ENCODE measurements at regions not wholly inside any gene's neighbourhood (a gene's known extent, or its start where the extent isn't known, plus 50 kb on each side); places are given as distances from the start of the nearest gene placed in this dataset.

DNA sequence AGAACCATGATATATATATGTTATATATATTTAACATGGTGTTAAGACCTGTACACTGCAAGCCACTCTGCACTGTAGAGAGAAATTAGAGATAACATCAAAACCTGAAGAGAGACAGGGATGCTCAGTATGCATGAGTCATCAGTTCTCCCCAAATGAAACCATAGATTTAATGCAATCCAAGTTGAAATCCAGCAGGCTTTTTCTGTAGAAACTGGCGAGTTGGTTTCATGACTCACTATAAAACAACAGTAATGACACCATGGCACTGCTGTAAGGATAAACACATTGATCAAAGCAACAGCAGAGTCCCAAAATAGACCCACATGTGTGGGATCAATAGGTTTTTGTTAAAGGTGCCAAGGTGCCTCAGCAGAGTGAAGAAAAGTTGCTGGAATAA lies 65.8 kb downstream of the RTP5 start:
- no peaks in the 10 kb centered on the region for H3K27me3 ChIP-seq (replicated peaks)
- H3K27ac ChIP-seq: no peak overlapping the region
- TF ChIP-seq, protein P1, sequence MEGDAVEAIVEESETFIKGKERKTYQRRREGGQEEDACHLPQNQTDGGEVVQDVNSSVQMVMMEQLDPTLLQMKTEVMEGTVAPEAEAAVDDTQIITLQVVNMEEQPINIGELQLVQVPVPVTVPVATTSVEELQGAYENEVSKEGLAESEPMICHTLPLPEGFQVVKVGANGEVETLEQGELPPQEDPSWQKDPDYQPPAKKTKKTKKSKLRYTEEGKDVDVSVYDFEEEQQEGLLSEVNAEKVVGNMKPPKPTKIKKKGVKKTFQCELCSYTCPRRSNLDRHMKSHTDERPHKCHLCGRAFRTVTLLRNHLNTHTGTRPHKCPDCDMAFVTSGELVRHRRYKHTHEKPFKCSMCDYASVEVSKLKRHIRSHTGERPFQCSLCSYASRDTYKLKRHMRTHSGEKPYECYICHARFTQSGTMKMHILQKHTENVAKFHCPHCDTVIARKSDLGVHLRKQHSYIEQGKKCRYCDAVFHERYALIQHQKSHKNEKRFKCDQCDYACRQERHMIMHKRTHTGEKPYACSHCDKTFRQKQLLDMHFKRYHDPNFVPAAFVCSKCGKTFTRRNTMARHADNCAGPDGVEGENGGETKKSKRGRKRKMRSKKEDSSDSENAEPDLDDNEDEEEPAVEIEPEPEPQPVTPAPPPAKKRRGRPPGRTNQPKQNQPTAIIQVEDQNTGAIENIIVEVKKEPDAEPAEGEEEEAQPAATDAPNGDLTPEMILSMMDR (IDR thresholded peaks at IDR 0.05; ENCODE audit: low read depth, low read length, missing control alignments): no peak
- no peak overlapping the region for H3K4me3 ChIP-seq (ENCODE audit: low read depth, low read length)
- H3K36me3 ChIP-seq (replicated peaks): no peaks in the 10 kb centered on the region
- peak; percentile 76 for DNase-seq
- in situ Hi-C loops (cut with HindIII; ENCODE audit: low pct_ligation_motif_present, low sequenced_read_pairs): no loop called here

DNA sequence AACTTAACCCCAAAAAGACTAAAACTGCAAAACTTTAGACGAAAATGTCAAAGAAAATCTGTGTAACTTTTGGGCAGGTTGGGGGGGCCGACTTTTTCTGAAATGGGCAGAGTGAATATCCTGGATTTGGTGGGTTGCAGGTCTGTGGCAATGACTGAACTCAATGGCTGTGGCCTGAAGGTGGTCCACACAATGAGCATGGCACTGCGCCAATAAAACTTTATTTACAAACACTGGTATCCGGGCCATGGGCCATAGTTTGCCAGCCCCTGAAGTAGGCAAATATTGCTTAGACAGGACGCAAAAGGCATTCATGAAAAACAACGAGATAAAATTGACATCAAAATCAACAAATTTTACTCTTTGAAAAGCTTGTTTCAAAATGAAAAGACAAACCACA lies 66.2 kb downstream of the RTP5 start:
- H3K4me3 ChIP-seq (ENCODE audit: low read depth, low read length): no peak overlapping the region
- H3K27ac ChIP-seq: no peak overlapping the region
- no peak for DNase-seq
- H3K36me3 ChIP-seq (replicated peaks): no peaks in the 10 kb centered on the region
- TF ChIP-seq, protein P1 (IDR thresholded peaks at IDR 0.05; ENCODE audit: low read depth, low read length, missing control alignments): no peak
- no peaks in the 10 kb centered on the region for H3K27me3 ChIP-seq (replicated peaks)
- in situ Hi-C loops (cut with HindIII; ENCODE audit: low pct_ligation_motif_present, low sequenced_read_pairs): no loop called here

DNA sequence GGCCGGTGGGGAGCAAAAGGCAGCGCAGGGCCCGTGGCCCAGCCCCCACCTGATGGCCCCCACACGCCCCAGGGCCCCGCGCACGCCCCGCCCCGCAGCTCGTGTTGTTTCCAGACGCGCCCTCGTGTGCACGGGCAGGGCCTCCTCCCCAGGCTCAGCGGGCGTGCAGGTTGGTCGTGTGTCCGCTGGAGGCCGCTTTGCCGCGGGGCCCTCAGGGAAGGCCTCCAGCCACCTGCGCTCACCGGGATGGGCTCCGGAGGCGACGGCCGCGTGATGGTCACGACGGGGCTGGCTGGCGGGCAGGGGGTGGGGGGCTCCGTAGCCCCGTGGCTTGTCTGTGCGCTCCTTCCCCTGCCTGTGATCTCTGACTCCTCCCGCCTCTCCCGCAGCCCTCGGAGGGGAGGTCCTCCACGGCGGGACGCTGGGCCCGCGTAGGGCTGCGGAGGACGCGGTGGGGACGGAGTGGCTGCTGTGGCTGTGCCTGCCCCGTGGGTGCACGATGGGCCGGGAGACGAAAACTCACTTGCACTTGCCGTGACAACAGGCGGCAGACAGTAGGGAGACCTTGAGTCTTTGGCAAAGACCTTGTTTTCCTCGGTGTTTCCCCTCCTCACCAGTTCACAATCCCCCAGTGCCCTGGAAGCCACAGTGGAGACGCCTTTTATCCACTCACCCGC lies 67.1 kb downstream of the RTP5 start:
- in situ Hi-C loops (cut with HindIII; ENCODE audit: low pct_ligation_motif_present, low sequenced_read_pairs): no loop called here
- DNase-seq: no peak
- H3K36me3 ChIP-seq (replicated peaks): no peaks in the 10 kb centered on the region
- TF ChIP-seq, protein P1 (IDR thresholded peaks at IDR 0.05; ENCODE audit: low read depth, low read length, missing control alignments): no peak
- no peak overlapping the region for H3K4me3 ChIP-seq (ENCODE audit: low read depth, low read length)
- no peaks in the 10 kb centered on the region for H3K27me3 ChIP-seq (replicated peaks)
- H3K27ac ChIP-seq: no peak overlapping the region

DNA sequence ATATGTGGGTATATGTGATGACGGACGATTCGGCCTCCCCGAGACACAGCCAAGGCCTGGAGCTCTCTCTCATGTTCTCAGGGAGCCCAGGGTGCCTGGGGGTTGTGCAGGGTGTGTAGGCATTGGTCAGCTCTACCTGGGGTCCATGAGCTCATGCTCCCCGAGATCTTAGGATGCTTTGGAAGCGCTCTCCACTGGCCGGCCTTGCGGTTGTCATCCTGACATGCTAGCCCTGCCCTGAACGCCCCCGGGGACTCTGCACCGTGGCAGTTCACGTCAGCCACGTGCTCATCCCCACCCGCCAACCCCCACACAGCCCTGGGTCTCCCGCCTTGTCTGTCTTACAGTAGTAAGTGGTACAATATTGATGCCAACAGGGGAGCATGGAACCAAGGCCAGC lies 67.8 kb downstream of the RTP5 start:
- Histone ChIP-seq H3K27ac (no peak overlapping the region), H3K4me3 (ENCODE audit: low read depth, low read length) (no peak overlapping the region), H3K27me3 (replicated peaks) (no peaks in the 10 kb centered on the region), H3K36me3 (replicated peaks) (no peaks in the 10 kb centered on the region)
- TF ChIP-seq, protein P1 (IDR thresholded peaks at IDR 0.05; ENCODE audit: low read depth, low read length, missing control alignments): no peak
- in situ Hi-C loops (cut with HindIII; ENCODE audit: low pct_ligation_motif_present, low sequenced_read_pairs): no loop called here
- DNase-seq: no peak

GRCh38 chr2:241939541-241939940 lies 70.0 kb downstream of the RTP5 start:
- Histone ChIP-seq H3K4me3 (ENCODE audit: low read depth, low read length) (no peak overlapping the region), H3K27ac (no peak overlapping the region), H3K36me3 (replicated peaks) (no peaks in the 10 kb centered on the region), H3K27me3 (replicated peaks) (no peaks in the 10 kb centered on the region)
- in situ Hi-C loops (cut with HindIII; ENCODE audit: low pct_ligation_motif_present, low sequenced_read_pairs): no loop called here
- TF ChIP-seq, protein P1 (IDR thresholded peaks at IDR 0.05; ENCODE audit: low read depth, low read length, missing control alignments): no peak
- DNase-seq: no peak

DNA sequence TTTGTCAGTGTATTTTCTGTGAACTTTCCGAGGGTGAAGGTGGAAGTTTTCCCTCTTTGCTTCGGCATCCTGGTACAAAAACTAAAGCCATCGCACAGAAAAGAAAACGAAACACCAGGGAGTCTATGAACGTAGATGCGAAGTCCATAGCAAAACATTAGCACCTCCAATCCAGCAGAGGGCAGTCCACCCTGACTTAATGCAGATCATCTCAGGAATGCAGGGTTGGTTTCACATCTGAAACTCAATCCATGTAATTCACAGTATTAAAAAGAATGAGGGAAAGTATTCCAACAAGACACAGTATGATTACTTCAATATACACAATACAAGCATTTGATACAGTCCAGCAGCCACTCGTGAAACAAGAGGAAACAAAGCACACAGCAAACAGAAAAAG lies 70.8 kb downstream of the RTP5 start:
- Histone ChIP-seq H3K36me3 (replicated peaks) (no peaks in the 10 kb centered on the region), H3K27ac (no peak overlapping the region), H3K4me3 (ENCODE audit: low read depth, low read length) (no peak overlapping the region), H3K27me3 (replicated peaks) (no peaks in the 10 kb centered on the region)
- in situ Hi-C loops (cut with HindIII; ENCODE audit: low pct_ligation_motif_present, low sequenced_read_pairs): no loop called here
- no peak for DNase-seq
- TF ChIP-seq, protein P1 (IDR thresholded peaks at IDR 0.05; ENCODE audit: low read depth, low read length, missing control alignments): peak; percentile 56
